HepG2 (cell line): ENCODE measurements at regions not wholly inside any gene's neighbourhood (a gene's known extent, or its start where the extent isn't known, plus 50 kb on each side); places are given as distances from the start of the nearest gene placed in this dataset.
A peak's percentile ranks its signal among the peaks of the same experiment; 100 is the strongest.

ENCODE experiments used
- ATAD3A ChIP-seq: sonication (generic); formaldehyde crosslinking; IDR thresholded peaks from 2 replicates; pipeline ENCODE4 v1.4.0; 2020; ENCODE audit warnings: missing genetic modification reagents
- DNMT1 ChIP-seq: sonication (generic); formaldehyde crosslinking; IDR thresholded peaks from 2 replicates; pipeline ENCODE4 v1.5.1; 2020; ENCODE audit warnings: mild to moderate bottlenecking, missing genetic modification reagents
- GATAD1 ChIP-seq: IDR thresholded peaks from 2 replicates; pipeline ENCODE4 v1.6.1; 2016; ENCODE audit warnings: missing genetic modification reagents, missing compliant biosample characterization
- HIVEP1 ChIP-seq: sonication (generic); formaldehyde crosslinking; IDR thresholded peaks from 2 replicates; pipeline ENCODE4 v1.4.0; 2020; ENCODE audit warnings: mild to moderate bottlenecking, missing genetic modification reagents
- KLF12 ChIP-seq: sonication (generic); formaldehyde crosslinking; IDR thresholded peaks from 2 replicates; pipeline ENCODE4 v1.4.0; 2020; ENCODE audit warnings: missing genetic modification reagents, borderline replicate concordance
- NFATC3 ChIP-seq: sonication (generic); formaldehyde crosslinking; IDR thresholded peaks from 2 replicates; pipeline ENCODE4 v1.5.1; 2020; ENCODE audit warnings: mild to moderate bottlenecking, missing genetic modification reagents
- NFE2L1 ChIP-seq: sonication (generic); formaldehyde crosslinking; IDR thresholded peaks from 2 replicates; pipeline ENCODE4 v1.4.0; 2020; ENCODE audit warnings: missing genetic modification reagents, mild to moderate bottlenecking, borderline replicate concordance
- RBFOX2 ChIP-seq: fragments of 200-400 bp; formaldehyde crosslinking; IDR thresholded peaks from 2 replicates; pipeline ENCODE4 v1.6.1; 2017; ENCODE audit warnings: low read depth, mild to moderate bottlenecking, low read length
- RBM39 ChIP-seq: fragments of 200-400 bp; formaldehyde crosslinking; IDR thresholded peaks from one replicate; pipeline ENCODE4 v1.6.1; 2018; ENCODE audit warnings: antibody characterized with exemption, mild to moderate bottlenecking, low read depth, low read length; ENCODE audit not compliant: poor library complexity, severe bottlenecking
- ZFP37 ChIP-seq: sonication (generic); formaldehyde crosslinking; IDR thresholded peaks from 2 replicates; pipeline ENCODE4 v1.4.0; 2020; ENCODE audit warnings: missing genetic modification reagents, borderline replicate concordance
- ZFX ChIP-seq: sonication (generic); formaldehyde crosslinking; IDR thresholded peaks from 2 replicates; pipeline ENCODE4 v1.4.0; 2020; ENCODE audit warnings: mild to moderate bottlenecking, low read depth, missing genetic modification reagents, moderate library complexity
- ZNF362 ChIP-seq: sonication (generic); formaldehyde crosslinking; IDR thresholded peaks from 2 replicates; pipeline ENCODE4 v1.4.0; 2020; ENCODE audit warnings: missing genetic modification reagents, mild to moderate bottlenecking, borderline replicate concordance
- ZNF431 ChIP-seq: sonication (generic); formaldehyde crosslinking; IDR thresholded peaks from 2 replicates; pipeline ENCODE4 v1.9.0; 2022; ENCODE audit warnings: missing genetic modification reagents, low read depth, mild to moderate bottlenecking, borderline replicate concordance
- ZNF780A ChIP-seq: sonication (generic); formaldehyde crosslinking; IDR thresholded peaks from 2 replicates; pipeline ENCODE4 v1.8.0; 2022; ENCODE audit warnings: mild to moderate bottlenecking, missing genetic modification reagents, moderate library complexity
- TF ChIP-seq, protein P1 (sequence below): sonication (generic); formaldehyde crosslinking; IDR thresholded peaks from 2 replicates; pipeline ENCODE4 v1.4.0; 2020; ENCODE audit warnings: missing genetic modification reagents
- TF ChIP-seq, protein P2 (sequence below): sonication (generic); formaldehyde crosslinking; conservative IDR thresholded peaks from 2 replicates; pipeline ENCODE4 v1.4.0; 2020; ENCODE audit warnings: missing genetic modification reagents
- TF ChIP-seq, protein P3 (sequence below): sonication (generic); formaldehyde crosslinking; IDR thresholded peaks from 2 replicates; pipeline ENCODE4 v1.4.0; 2020; ENCODE audit warnings: mild to moderate bottlenecking, missing genetic modification reagents
- TF ChIP-seq, protein P4 (sequence below): sonication (generic); formaldehyde crosslinking; IDR thresholded peaks from 2 replicates; pipeline ENCODE4 v1.4.0; 2020; ENCODE audit warnings: missing genetic modification reagents

- peak; percentile 66 for TF ChIP-seq ZFX
- TF ChIP-seq, protein P1, sequence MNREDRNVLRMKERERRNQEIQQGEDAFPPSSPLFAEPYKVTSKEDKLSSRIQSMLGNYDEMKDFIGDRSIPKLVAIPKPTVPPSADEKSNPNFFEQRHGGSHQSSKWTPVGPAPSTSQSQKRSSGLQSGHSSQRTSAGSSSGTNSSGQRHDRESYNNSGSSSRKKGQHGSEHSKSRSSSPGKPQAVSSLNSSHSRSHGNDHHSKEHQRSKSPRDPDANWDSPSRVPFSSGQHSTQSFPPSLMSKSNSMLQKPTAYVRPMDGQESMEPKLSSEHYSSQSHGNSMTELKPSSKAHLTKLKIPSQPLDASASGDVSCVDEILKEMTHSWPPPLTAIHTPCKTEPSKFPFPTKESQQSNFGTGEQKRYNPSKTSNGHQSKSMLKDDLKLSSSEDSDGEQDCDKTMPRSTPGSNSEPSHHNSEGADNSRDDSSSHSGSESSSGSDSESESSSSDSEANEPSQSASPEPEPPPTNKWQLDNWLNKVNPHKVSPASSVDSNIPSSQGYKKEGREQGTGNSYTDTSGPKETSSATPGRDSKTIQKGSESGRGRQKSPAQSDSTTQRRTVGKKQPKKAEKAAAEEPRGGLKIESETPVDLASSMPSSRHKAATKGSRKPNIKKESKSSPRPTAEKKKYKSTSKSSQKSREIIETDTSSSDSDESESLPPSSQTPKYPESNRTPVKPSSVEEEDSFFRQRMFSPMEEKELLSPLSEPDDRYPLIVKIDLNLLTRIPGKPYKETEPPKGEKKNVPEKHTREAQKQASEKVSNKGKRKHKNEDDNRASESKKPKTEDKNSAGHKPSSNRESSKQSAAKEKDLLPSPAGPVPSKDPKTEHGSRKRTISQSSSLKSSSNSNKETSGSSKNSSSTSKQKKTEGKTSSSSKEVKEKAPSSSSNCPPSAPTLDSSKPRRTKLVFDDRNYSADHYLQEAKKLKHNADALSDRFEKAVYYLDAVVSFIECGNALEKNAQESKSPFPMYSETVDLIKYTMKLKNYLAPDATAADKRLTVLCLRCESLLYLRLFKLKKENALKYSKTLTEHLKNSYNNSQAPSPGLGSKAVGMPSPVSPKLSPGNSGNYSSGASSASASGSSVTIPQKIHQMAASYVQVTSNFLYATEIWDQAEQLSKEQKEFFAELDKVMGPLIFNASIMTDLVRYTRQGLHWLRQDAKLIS (CRISPR knock-in tag) = no peak
- peak; percentile 79 for TF ChIP-seq GATAD1
- 0 out of 2 replicates have a peak, but pooled peaks have one; percentile 31 for TF ChIP-seq ZNF431 (CRISPR knock-in tag)
- TF ChIP-seq, protein P2, sequence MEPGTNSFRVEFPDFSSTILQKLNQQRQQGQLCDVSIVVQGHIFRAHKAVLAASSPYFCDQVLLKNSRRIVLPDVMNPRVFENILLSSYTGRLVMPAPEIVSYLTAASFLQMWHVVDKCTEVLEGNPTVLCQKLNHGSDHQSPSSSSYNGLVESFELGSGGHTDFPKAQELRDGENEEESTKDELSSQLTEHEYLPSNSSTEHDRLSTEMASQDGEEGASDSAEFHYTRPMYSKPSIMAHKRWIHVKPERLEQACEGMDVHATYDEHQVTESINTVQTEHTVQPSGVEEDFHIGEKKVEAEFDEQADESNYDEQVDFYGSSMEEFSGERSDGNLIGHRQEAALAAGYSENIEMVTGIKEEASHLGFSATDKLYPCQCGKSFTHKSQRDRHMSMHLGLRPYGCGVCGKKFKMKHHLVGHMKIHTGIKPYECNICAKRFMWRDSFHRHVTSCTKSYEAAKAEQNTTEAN (CRISPR knock-in tag) = peak; percentile 98
- TF ChIP-seq NFE2L1 (CRISPR knock-in tag) = no peak
- TF ChIP-seq ZNF780A (CRISPR knock-in tag) = no peak
- TF ChIP-seq, protein P3, sequence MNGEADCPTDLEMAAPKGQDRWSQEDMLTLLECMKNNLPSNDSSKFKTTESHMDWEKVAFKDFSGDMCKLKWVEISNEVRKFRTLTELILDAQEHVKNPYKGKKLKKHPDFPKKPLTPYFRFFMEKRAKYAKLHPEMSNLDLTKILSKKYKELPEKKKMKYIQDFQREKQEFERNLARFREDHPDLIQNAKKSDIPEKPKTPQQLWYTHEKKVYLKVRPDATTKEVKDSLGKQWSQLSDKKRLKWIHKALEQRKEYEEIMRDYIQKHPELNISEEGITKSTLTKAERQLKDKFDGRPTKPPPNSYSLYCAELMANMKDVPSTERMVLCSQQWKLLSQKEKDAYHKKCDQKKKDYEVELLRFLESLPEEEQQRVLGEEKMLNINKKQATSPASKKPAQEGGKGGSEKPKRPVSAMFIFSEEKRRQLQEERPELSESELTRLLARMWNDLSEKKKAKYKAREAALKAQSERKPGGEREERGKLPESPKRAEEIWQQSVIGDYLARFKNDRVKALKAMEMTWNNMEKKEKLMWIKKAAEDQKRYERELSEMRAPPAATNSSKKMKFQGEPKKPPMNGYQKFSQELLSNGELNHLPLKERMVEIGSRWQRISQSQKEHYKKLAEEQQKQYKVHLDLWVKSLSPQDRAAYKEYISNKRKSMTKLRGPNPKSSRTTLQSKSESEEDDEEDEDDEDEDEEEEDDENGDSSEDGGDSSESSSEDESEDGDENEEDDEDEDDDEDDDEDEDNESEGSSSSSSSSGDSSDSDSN = no peak
- 0 out of 2 replicates have a peak, but pooled peaks have one; percentile 63 for TF ChIP-seq ZFP37
- TF ChIP-seq, protein P4, sequence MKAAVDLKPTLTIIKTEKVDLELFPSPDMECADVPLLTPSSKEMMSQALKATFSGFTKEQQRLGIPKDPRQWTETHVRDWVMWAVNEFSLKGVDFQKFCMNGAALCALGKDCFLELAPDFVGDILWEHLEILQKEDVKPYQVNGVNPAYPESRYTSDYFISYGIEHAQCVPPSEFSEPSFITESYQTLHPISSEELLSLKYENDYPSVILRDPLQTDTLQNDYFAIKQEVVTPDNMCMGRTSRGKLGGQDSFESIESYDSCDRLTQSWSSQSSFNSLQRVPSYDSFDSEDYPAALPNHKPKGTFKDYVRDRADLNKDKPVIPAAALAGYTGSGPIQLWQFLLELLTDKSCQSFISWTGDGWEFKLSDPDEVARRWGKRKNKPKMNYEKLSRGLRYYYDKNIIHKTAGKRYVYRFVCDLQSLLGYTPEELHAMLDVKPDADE (CRISPR knock-in tag) = no peak
- no peak for TF ChIP-seq ATAD3A
- no peak for TF ChIP-seq KLF12 (CRISPR knock-in tag)
- no peak for TF ChIP-seq RBM39
- peak; percentile 97 for TF ChIP-seq ZNF362 (CRISPR knock-in tag)
- peak; percentile 53; the same call in 1 of the 2 replicates for TF ChIP-seq HIVEP1 (CRISPR knock-in tag)
- no peak for TF ChIP-seq RBFOX2
- 0 out of 2 replicates have a peak, but pooled peaks have one; percentile 62 for TF ChIP-seq DNMT1 (CRISPR knock-in tag)
- TF ChIP-seq NFATC3 (CRISPR knock-in tag) = no peak
These were observed 459.7 kb downstream of the SOX9 start (continued) for GRCh38 chr17:72580321-72581127.
